CD4-positive, alpha-beta T cell (primary cell): ENCODE measurements at regions not wholly inside any gene's neighbourhood (a gene's known extent, or its start where the extent isn't known, plus 50 kb on each side); places are given as distances from the start of the nearest gene placed in this dataset.
"Not testable (repeated sequence)": the region's sequence is repeated elsewhere in the genome, so short reads cannot be mapped to it uniquely, and the experiment has no call there.

Source experiments
- ATAC-seq: fragments of 200-7000 bp; cut with Tn5 transposase; one replicate; pipeline ENCODE4 v1.10.0; 2022; ENCODE audit warnings: mild to moderate bottlenecking; ENCODE audit not compliant: poor library complexity
- CTCF ChIA-PET: fragments of 350-600 bp; sonication (Branson Sonifier 250); formaldehyde crosslinking; loops from one replicate; lab custom pipeline; 2021; ENCODE audit warnings: antibody characterized with exemption, inconsistent platforms; lab: Charles Lee
- POLR2A ChIA-PET: fragments of 350-600 bp; sonication (Branson Sonifier 250); formaldehyde crosslinking; loops from one replicate; lab custom pipeline; 2021; ENCODE audit warnings: antibody characterized with exemption, inconsistent platforms; lab: Charles Lee
- DNase-seq, 14 experiments: peaks; one replicate each; pipeline ENCODE4 v3.0.0-alpha.2; 2013 to 2020; ENCODE audit warnings: mixed read lengths in 2 of 14
- H3K27ac ChIP-seq, 2 donors: one replicate each; pipeline versions ENCODE4 v1.5.1 to v1.7.0; 2013; ENCODE audit warnings: low read length in 2 of 2, low read depth in 1 of 2, mild to moderate bottlenecking in 1 of 2
- H3K27me3 ChIP-seq, 2 experiments: 1 replicate in 1 of 2; 2 replicates in 1 of 2; pipeline versions ENCODE4 v1.6.1 to v1.7.0; 2013; ENCODE audit warnings: low read length in 2 of 2, control low read depth in 1 of 2, mild to moderate bottlenecking in 1 of 2, moderate library complexity in 1 of 2; ENCODE audit not compliant: insufficient read depth in 2 of 2, control insufficient read depth in 1 of 2
- H3K36me3 ChIP-seq: one replicate; pipeline ENCODE4 v1.6.1; 2013; ENCODE audit warnings: low read length, control low read depth; ENCODE audit not compliant: insufficient read depth
- H3K4me1 ChIP-seq: one replicate; pipeline ENCODE4 v1.6.1; 2013; ENCODE audit warnings: low read length, control low read depth; ENCODE audit not compliant: insufficient read depth
- H3K4me3 ChIP-seq: one replicate; pipeline ENCODE4 v1.5.1; 2013; ENCODE audit warnings: mild to moderate bottlenecking, low read length, moderate library complexity
- H3K9me3 ChIP-seq, 2 experiments: 1 replicate in 1 of 2; 2 replicates in 1 of 2; pipeline versions ENCODE4 v1.6.1 to v1.7.0; 2013; ENCODE audit warnings: low read length in 2 of 2, mild to moderate bottlenecking in 2 of 2, control low read depth in 1 of 2, moderate library complexity in 1 of 2; ENCODE audit not compliant: control insufficient read depth in 1 of 2, insufficient read depth in 1 of 2
- H3K27ac Mint-ChIP-seq: one replicate; pipeline ENCODE4 v1.8.0; 2020; ENCODE audit warnings: mixed read lengths
- H3K27me3 Mint-ChIP-seq: one replicate; pipeline ENCODE4 v1.8.0; 2021; ENCODE audit warnings: mixed read lengths
- H3K36me3 Mint-ChIP-seq: one replicate; pipeline ENCODE4 v1.8.0; 2021; ENCODE audit warnings: low read depth, mixed read lengths
- H3K4me1 Mint-ChIP-seq: one replicate; pipeline ENCODE4 v1.8.0; 2021; ENCODE audit warnings: low read depth, mixed read lengths
- H3K4me3 Mint-ChIP-seq: one replicate; pipeline ENCODE4 v1.8.0; 2020; ENCODE audit warnings: mild to moderate bottlenecking, mixed read lengths
- H3K9me3 Mint-ChIP-seq: one replicate; pipeline ENCODE4 v1.8.0; 2020; ENCODE audit warnings: mixed read lengths
- intact Hi-C, 2 experiments: fragments of 100-400 bp; cut with DNase I in 1 of 2; cut with micrococcal nuclease in 1 of 2; formaldehyde crosslinking; loops; one replicate each; pipeline versions ENCODE4 v1.15.1 to v1.9.0; 2023 to 2025; cut with DNase I, micrococcal nuclease
- TF ChIP-seq, protein P1 (sequence below): fragments of 200-600 bp; IDR thresholded peaks from one replicate; pipeline ENCODE4 v1.8.0; 2022; ENCODE audit warnings: antibody characterized with exemption, mild to moderate bottlenecking

- H3K27ac Mint-ChIP-seq = no peak overlapping the region
- H3K27ac ChIP-seq = no peak overlapping the region
- no peak overlapping the region for H3K4me3 ChIP-seq
- no peaks in the 10 kb centered on the region for H3K4me1 Mint-ChIP-seq
- H3K4me1 ChIP-seq = no peaks in the 10 kb centered on the region
- no peak for DNase-seq
- no peaks in the 10 kb centered on the region for H3K9me3 Mint-ChIP-seq
- ChIA-PET CTCF (no interaction called here), POLR2A (no interaction called here)
- no peaks in the 10 kb centered on the region for H3K36me3 Mint-ChIP-seq
- H3K4me3 Mint-ChIP-seq = no peak overlapping the region
- H3K9me3 ChIP-seq = no peaks in the 10 kb centered on the region
- no peaks in the 10 kb centered on the region for H3K27me3 ChIP-seq
- H3K27me3 Mint-ChIP-seq = no peaks in the 10 kb centered on the region
- intact Hi-C loops = no loop called here
- no peak for ATAC-seq
- no peaks in the 10 kb centered on the region for H3K36me3 ChIP-seq
- TF ChIP-seq, protein P1, sequence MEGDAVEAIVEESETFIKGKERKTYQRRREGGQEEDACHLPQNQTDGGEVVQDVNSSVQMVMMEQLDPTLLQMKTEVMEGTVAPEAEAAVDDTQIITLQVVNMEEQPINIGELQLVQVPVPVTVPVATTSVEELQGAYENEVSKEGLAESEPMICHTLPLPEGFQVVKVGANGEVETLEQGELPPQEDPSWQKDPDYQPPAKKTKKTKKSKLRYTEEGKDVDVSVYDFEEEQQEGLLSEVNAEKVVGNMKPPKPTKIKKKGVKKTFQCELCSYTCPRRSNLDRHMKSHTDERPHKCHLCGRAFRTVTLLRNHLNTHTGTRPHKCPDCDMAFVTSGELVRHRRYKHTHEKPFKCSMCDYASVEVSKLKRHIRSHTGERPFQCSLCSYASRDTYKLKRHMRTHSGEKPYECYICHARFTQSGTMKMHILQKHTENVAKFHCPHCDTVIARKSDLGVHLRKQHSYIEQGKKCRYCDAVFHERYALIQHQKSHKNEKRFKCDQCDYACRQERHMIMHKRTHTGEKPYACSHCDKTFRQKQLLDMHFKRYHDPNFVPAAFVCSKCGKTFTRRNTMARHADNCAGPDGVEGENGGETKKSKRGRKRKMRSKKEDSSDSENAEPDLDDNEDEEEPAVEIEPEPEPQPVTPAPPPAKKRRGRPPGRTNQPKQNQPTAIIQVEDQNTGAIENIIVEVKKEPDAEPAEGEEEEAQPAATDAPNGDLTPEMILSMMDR = no peak
These were observed 1592.1 kb downstream of the EFNB2 start for GRCh38 chr13:104943331-104943730.

GRCh38 chr13:104937881-104938280 lies 1597.6 kb downstream of the EFNB2 start:
- Histone ChIP-seq H3K27ac (no peak overlapping the region), H3K27me3 (no peaks in the 10 kb centered on the region), H3K4me3 (no peak overlapping the region), H3K9me3 (no peaks in the 10 kb centered on the region), H3K4me1 (no peaks in the 10 kb centered on the region), H3K36me3 (no peaks in the 10 kb centered on the region)
- ChIA-PET POLR2A (no interaction called here), CTCF (no interaction called here)
- DNase-seq = no peak
- no peaks in the 10 kb centered on the region for H3K4me1 Mint-ChIP-seq
- TF ChIP-seq, protein P1 = no peak
- no peaks in the 10 kb centered on the region for H3K9me3 Mint-ChIP-seq
- H3K36me3 Mint-ChIP-seq = no peaks in the 10 kb centered on the region
- intact Hi-C loops = no loop called here
- H3K27ac Mint-ChIP-seq = no peak overlapping the region
- no peak for ATAC-seq
- H3K27me3 Mint-ChIP-seq = no peaks in the 10 kb centered on the region
- H3K4me3 Mint-ChIP-seq = no peak overlapping the region

- H3K36me3 Mint-ChIP-seq = no peaks in the 10 kb centered on the region
- TF ChIP-seq, protein P1 = no peak
- no peaks in the 10 kb centered on the region for H3K9me3 Mint-ChIP-seq
- no peaks in the 10 kb centered on the region for H3K27me3 ChIP-seq
- no peak overlapping the region for H3K4me3 Mint-ChIP-seq
- no peak overlapping the region for H3K4me3 ChIP-seq
- POLR2A ChIA-PET = no interaction called here
- no peak for DNase-seq
- no peak overlapping the region for H3K27ac ChIP-seq
- CTCF ChIA-PET = no interaction called here
- no peak overlapping the region for H3K27ac Mint-ChIP-seq
- no peaks in the 10 kb centered on the region for H3K27me3 Mint-ChIP-seq
- H3K4me1 ChIP-seq = no peaks in the 10 kb centered on the region
- H3K36me3 ChIP-seq = no peaks in the 10 kb centered on the region
- no peaks in the 10 kb centered on the region for H3K9me3 ChIP-seq
- intact Hi-C loops = no loop called here
- no peaks in the 10 kb centered on the region for H3K4me1 Mint-ChIP-seq
- no peak for ATAC-seq
These were observed 1599.2 kb downstream of the EFNB2 start for GRCh38 chr13:104936304-104936703.

DNA sequence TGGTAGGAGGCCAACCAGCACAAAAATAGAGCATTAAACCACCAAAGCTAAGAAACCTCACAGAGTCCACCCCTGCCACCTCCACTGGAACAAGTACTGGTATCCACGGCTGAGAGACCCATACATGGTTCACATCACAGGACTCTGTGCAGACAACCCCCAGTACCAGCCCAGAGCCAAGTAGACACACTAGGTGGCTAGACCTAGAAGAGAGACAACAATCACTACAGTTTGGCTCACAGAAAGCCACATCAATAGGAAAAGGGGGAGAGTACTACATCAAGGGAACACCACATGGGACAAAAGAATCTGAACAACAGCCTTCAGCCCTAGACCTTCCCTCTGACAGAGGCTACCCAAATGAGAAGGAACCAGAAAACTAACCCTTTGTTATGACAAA lies 1614.9 kb downstream of the EFNB2 start:
- DNase-seq = peak in 1 of 14 experiments; percentile 5
- CTCF ChIA-PET = interaction anchor here (0.7 kb wide), 1 partner anchor 21 kb away, joined by 3 read pairs; no protein-coding TSS in a partner anchor
- intact Hi-C loops, H3K4me3 Mint-ChIP-seq, H3K27me3 ChIP-seq, POLR2A ChIA-PET, H3K27ac ChIP-seq, H3K36me3 ChIP-seq, H3K27me3 Mint-ChIP-seq, H3K36me3 Mint-ChIP-seq, H3K4me1 ChIP-seq, H3K27ac Mint-ChIP-seq, H3K9me3 Mint-ChIP-seq, H3K4me3 ChIP-seq, ATAC-seq, H3K9me3 ChIP-seq: not testable (repeated sequence)
- H3K4me1 Mint-ChIP-seq = peaks cover 30% of the 10 kb centered on the region
